GM23338 (cell line): ENCODE measurements at regions not wholly inside any gene's neighbourhood (a gene's known extent, or its start where the extent isn't known, plus 50 kb on each side); places are given as distances from the start of the nearest gene placed in this dataset.

Experiments
- ATAC-seq: fragments of 200-7000 bp; cut with Tn5 transposase; 3 replicates; pipeline ENCODE4 v1.9.1; 2020
- DNase-seq: peaks from one replicate; pipeline ENCODE4 v3.0.0-alpha.2; 2015; ENCODE audit warnings: low spot score
- H2AFZ ChIP-seq: fragments of 200-600 bp; sonication (generic); 2 replicates; pipeline ENCODE4 v1.8.0; 2016; ENCODE audit warnings: antibody characterized with exemption, mild to moderate bottlenecking, moderate library complexity
- H3F3A ChIP-seq: fragments of 200-600 bp; sonication (generic); replicated peaks from 2 replicates; pipeline ENCODE4 v1.8.0; 2017; ENCODE audit warnings: antibody characterized with exemption, mixed run types, low read depth
- H3K27ac ChIP-seq: fragments of 200-600 bp; sonication (generic); 2 replicates; pipeline ENCODE4 v1.6.1; 2016; ENCODE audit warnings: low read depth
- H3K27me3 ChIP-seq: fragments of 200-600 bp; sonication (generic); 2 replicates; pipeline ENCODE4 v1.8.0; 2016; ENCODE audit warnings: mild to moderate bottlenecking, mixed run types, moderate library complexity; ENCODE audit not compliant: insufficient read depth
- H3K36me3 ChIP-seq: fragments of 200-600 bp; sonication (generic); 2 replicates; pipeline ENCODE4 v1.8.0; 2016; ENCODE audit warnings: mild to moderate bottlenecking; ENCODE audit not compliant: insufficient read depth
- H3K4me1 ChIP-seq: fragments of 200-600 bp; sonication (generic); 2 replicates; pipeline ENCODE4 v1.8.0; 2016; ENCODE audit warnings: mild to moderate bottlenecking, moderate library complexity; ENCODE audit not compliant: insufficient read depth
- H3K4me2 ChIP-seq: fragments of 200-600 bp; sonication (generic); 2 replicates; pipeline ENCODE4 v1.7.1; 2017; ENCODE audit warnings: mixed run types
- H3K4me3 ChIP-seq: fragments of 200-600 bp; sonication (generic); 2 replicates; pipeline ENCODE4 v1.6.1; 2016; ENCODE audit warnings: mixed run types
- H3K79me2 ChIP-seq: fragments of 200-600 bp; sonication (generic); replicated peaks from 2 replicates; pipeline ENCODE4 v1.8.0; 2017; ENCODE audit warnings: mild to moderate bottlenecking; ENCODE audit not compliant: insufficient read depth
- H3K9me2 ChIP-seq: fragments of 200-600 bp; sonication (generic); 2 replicates; pipeline ENCODE4 v1.8.0; 2017; ENCODE audit not compliant: insufficient read depth
- H4K20me1 ChIP-seq: fragments of 200-600 bp; sonication (generic); replicated peaks from 2 replicates; pipeline ENCODE4 v1.8.0; 2017; ENCODE audit warnings: mild to moderate bottlenecking; ENCODE audit not compliant: insufficient read depth
- H3K27ac Mint-ChIP-seq: 2 replicates; pipeline ENCODE4 v1.8.0; 2020; ENCODE audit warnings: inconsistent platforms, mild to moderate bottlenecking, moderate library complexity, mixed read lengths
- H3K27me3 Mint-ChIP-seq: 3 replicates; pipeline ENCODE4 v1.8.0; 2022; ENCODE audit warnings: low read depth, mild to moderate bottlenecking, moderate library complexity, mixed read lengths, inconsistent platforms; ENCODE audit not compliant: insufficient read depth, poor library complexity
- H3K36me3 Mint-ChIP-seq: 3 replicates; pipeline ENCODE4 v1.8.0; 2021; ENCODE audit warnings: low read depth, mild to moderate bottlenecking, inconsistent platforms, moderate library complexity, mixed read lengths
- H3K4me1 Mint-ChIP-seq: 3 replicates; pipeline ENCODE4 v1.8.0; 2020; ENCODE audit warnings: mild to moderate bottlenecking, inconsistent platforms, mixed read lengths
- H3K4me3 Mint-ChIP-seq: 3 replicates; pipeline ENCODE4 v1.8.0; 2021; ENCODE audit warnings: moderate library complexity, mild to moderate bottlenecking, inconsistent platforms, mixed read lengths
- H3K9me3 Mint-ChIP-seq: 3 replicates; pipeline ENCODE4 v1.8.0; 2020; ENCODE audit warnings: moderate library complexity, mild to moderate bottlenecking, inconsistent platforms, mixed read lengths
- CREB1 ChIP-seq: fragments of 250-450 bp; sonication (Bioruptor Pico); IDR thresholded peaks from 2 replicates; pipeline ENCODE4 v1.5.0; 2020; ENCODE audit warnings: low read depth, mild to moderate bottlenecking, moderate library complexity
- EZH2 ChIP-seq: fragments of 200-600 bp; sonication (generic); IDR thresholded peaks from one replicate; pipeline ENCODE4 v1.8.0; 2017; ENCODE audit warnings: antibody characterized with exemption, mild to moderate bottlenecking, low read depth; ENCODE audit not compliant: unreplicated experiment
- JUNB ChIP-seq: IDR thresholded peaks from one replicate; pipeline ENCODE4 v1.6.1; 2016; ENCODE audit warnings: antibody characterized with exemption; ENCODE audit not compliant: unreplicated experiment
- ZNF114 ChIP-seq: fragments of 250-450 bp; sonication (Bioruptor Pico); IDR thresholded peaks from 2 replicates; pipeline ENCODE4 v1.5.0; 2020; ENCODE audit warnings: mild to moderate bottlenecking, moderate library complexity
- ZNF331 ChIP-seq: fragments of 250-450 bp; sonication (Bioruptor Pico); IDR thresholded peaks from 2 replicates; pipeline ENCODE4 v1.5.0; 2020; ENCODE audit warnings: low read depth, mild to moderate bottlenecking, moderate library complexity
- TF ChIP-seq, protein P1 (sequence below): IDR thresholded peaks from one replicate; pipeline ENCODE4 v1.6.1; 2018; ENCODE audit warnings: antibody characterized with exemption; ENCODE audit not compliant: unreplicated experiment
- TF ChIP-seq, protein P2 (sequence below), 2 experiments: fragments of 200-600 bp in 1 of 2; sonication (generic) in 1 of 2; conservative IDR thresholded peaks; 2 replicates each; pipeline versions ENCODE4 v1.5.1 to v1.6.1; 2016 to 2017; ENCODE audit warnings: antibody characterized with exemption in 2 of 2, low read depth in 2 of 2, mild to moderate bottlenecking in 2 of 2, moderate library complexity in 1 of 2
- TF ChIP-seq, protein P3 (sequence below): IDR thresholded peaks from 2 replicates; pipeline ENCODE4 v1.6.1; 2016; ENCODE audit warnings: antibody characterized with exemption

DNA sequence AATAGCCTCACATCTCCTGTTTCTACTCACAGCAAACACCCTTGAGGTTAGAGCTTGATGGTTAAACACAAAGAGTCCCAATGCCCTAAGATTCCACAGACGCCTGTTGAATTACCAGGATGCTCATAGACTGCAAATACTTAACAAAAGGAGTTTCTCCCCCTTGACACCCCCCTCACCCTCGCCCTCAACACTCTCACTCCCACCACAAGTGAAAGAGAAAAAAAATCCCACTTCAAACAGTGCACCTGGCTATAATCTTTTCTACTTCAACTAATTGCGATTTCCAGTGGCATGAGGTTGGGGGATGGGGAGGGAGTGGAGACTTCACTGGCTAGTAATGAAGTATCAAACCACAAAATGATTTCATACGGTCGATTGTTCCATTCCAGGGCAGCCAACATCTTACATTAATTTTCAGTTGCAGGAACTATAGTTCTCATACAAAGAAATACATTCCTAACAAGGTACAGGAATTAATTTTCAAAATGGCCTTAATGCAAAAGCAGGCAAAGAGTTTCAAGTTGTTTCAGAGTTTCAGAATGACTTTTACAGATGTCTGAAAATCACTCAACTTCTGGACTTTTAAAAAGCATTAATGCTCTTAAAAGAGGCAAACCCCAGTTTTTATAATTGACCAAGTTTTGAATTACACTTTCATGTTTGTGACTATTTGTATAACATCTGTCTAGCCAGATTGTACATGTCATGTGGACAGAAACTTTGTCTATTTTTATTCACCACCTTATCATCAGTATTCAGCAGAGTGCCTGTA lies 390.7 kb downstream of the C12orf75 start:
- H3K9me3 Mint-ChIP-seq = no peaks in the 10 kb centered on the region
- no peak overlapping the region for H3K4me2 ChIP-seq
- no peak overlapping the region for H3K4me3 ChIP-seq

DNA sequence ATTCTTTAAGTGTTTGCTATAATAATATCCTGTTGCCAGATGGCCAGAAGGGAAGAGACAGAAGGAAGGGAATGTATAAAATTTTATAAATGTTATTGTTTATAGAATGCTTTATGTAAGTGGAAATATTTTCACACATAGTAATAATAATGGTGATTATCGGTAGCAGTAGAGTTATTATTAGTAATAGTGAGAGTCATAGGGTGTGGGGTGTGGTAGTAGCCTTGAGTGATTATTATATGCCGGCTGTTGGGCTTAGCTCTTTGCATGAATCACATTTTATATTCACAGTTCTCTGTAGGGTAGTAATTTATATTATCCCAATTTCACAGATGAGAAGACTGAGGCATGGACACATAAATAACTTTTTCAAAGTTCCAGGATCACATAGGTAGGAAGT lies 391.4 kb downstream of the C12orf75 start:
- H3K27ac Mint-ChIP-seq = no peak overlapping the region
- no peaks in the 10 kb centered on the region for H4K20me1 ChIP-seq
- DNase-seq (no peak), ATAC-seq (no peak)
- H3K9me3 Mint-ChIP-seq = no peaks in the 10 kb centered on the region
- no peak overlapping the region for H3K27ac ChIP-seq
- H2AFZ ChIP-seq = no peak overlapping the region
- H3K27me3 Mint-ChIP-seq = no peaks in the 10 kb centered on the region
- no peaks in the 10 kb centered on the region for H3F3A ChIP-seq
- no peaks in the 10 kb centered on the region for H3K79me2 ChIP-seq
- no peak overlapping the region for H3K4me3 Mint-ChIP-seq
- no peaks in the 10 kb centered on the region for H3K36me3 ChIP-seq
- peaks cover 15% of the 10 kb centered on the region; the same call in 2 of the 3 replicates for H3K4me1 Mint-ChIP-seq
- H3K9me2 ChIP-seq = no peaks in the 10 kb centered on the region
- H3K4me2 ChIP-seq = no peak overlapping the region
- no peak overlapping the region for H3K4me3 ChIP-seq
- H3K4me1 ChIP-seq = no peaks in the 10 kb centered on the region
- H3K36me3 Mint-ChIP-seq = no peaks in the 10 kb centered on the region
- no peaks in the 10 kb centered on the region for H3K27me3 ChIP-seq
- TF ChIP-seq JUNB (no peak), CREB1 (CRISPR knock-in tag) (no peak), ZNF331 (CRISPR knock-in tag) (no peak)
- TF ChIP-seq, protein P1, sequence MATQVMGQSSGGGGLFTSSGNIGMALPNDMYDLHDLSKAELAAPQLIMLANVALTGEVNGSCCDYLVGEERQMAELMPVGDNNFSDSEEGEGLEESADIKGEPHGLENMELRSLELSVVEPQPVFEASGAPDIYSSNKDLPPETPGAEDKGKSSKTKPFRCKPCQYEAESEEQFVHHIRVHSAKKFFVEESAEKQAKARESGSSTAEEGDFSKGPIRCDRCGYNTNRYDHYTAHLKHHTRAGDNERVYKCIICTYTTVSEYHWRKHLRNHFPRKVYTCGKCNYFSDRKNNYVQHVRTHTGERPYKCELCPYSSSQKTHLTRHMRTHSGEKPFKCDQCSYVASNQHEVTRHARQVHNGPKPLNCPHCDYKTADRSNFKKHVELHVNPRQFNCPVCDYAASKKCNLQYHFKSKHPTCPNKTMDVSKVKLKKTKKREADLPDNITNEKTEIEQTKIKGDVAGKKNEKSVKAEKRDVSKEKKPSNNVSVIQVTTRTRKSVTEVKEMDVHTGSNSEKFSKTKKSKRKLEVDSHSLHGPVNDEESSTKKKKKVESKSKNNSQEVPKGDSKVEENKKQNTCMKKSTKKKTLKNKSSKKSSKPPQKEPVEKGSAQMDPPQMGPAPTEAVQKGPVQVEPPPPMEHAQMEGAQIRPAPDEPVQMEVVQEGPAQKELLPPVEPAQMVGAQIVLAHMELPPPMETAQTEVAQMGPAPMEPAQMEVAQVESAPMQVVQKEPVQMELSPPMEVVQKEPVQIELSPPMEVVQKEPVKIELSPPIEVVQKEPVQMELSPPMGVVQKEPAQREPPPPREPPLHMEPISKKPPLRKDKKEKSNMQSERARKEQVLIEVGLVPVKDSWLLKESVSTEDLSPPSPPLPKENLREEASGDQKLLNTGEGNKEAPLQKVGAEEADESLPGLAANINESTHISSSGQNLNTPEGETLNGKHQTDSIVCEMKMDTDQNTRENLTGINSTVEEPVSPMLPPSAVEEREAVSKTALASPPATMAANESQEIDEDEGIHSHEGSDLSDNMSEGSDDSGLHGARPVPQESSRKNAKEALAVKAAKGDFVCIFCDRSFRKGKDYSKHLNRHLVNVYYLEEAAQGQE = no peak

More for the DNA sequence above, 390.7 kb downstream of the C12orf75 start:
- H3K9me2 ChIP-seq = no peaks in the 10 kb centered on the region
- H3K79me2 ChIP-seq = no peaks in the 10 kb centered on the region
- Mint-ChIP-seq H3K4me1 (peaks cover 15% of the 10 kb centered on the region; the same call in 2 of the 3 replicates), H3K36me3 (no peaks in the 10 kb centered on the region), H3K27ac (no peak overlapping the region), H3K4me3 (no peak overlapping the region), H3K27me3 (no peaks in the 10 kb centered on the region)
- H3K36me3 ChIP-seq = no peaks in the 10 kb centered on the region
- H3K27me3 ChIP-seq = no peaks in the 10 kb centered on the region
- no peak for TF ChIP-seq EZH2
- TF ChIP-seq, protein P2, sequence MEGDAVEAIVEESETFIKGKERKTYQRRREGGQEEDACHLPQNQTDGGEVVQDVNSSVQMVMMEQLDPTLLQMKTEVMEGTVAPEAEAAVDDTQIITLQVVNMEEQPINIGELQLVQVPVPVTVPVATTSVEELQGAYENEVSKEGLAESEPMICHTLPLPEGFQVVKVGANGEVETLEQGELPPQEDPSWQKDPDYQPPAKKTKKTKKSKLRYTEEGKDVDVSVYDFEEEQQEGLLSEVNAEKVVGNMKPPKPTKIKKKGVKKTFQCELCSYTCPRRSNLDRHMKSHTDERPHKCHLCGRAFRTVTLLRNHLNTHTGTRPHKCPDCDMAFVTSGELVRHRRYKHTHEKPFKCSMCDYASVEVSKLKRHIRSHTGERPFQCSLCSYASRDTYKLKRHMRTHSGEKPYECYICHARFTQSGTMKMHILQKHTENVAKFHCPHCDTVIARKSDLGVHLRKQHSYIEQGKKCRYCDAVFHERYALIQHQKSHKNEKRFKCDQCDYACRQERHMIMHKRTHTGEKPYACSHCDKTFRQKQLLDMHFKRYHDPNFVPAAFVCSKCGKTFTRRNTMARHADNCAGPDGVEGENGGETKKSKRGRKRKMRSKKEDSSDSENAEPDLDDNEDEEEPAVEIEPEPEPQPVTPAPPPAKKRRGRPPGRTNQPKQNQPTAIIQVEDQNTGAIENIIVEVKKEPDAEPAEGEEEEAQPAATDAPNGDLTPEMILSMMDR (conservative IDR thresholded peaks at IDR 0.05; ENCODE audit: low read depth in 2 of 2) = no peak
- no peak for TF ChIP-seq ZNF331 (CRISPR knock-in tag)
- TF ChIP-seq, protein P3, sequence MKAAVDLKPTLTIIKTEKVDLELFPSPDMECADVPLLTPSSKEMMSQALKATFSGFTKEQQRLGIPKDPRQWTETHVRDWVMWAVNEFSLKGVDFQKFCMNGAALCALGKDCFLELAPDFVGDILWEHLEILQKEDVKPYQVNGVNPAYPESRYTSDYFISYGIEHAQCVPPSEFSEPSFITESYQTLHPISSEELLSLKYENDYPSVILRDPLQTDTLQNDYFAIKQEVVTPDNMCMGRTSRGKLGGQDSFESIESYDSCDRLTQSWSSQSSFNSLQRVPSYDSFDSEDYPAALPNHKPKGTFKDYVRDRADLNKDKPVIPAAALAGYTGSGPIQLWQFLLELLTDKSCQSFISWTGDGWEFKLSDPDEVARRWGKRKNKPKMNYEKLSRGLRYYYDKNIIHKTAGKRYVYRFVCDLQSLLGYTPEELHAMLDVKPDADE = no peak
- TF ChIP-seq ZNF114 (CRISPR knock-in tag) = no peak
- DNase-seq (no peak), ATAC-seq (no peak)
- H3K4me1 ChIP-seq = no peaks in the 10 kb centered on the region
- H3F3A ChIP-seq = no peaks in the 10 kb centered on the region
- no peaks in the 10 kb centered on the region for H4K20me1 ChIP-seq
- no peak overlapping the region; the same call in 1 of the 2 replicates for H2AFZ ChIP-seq
- H3K27ac ChIP-seq = no peak overlapping the region
